Mucosa of descending colon (tissue), 3 donors: ENCODE measurements at regions not wholly inside any gene's neighbourhood (a gene's known extent, or its start where the extent isn't known, plus 50 kb on each side); places are given as distances from the start of the nearest gene placed in this dataset.

ENCODE experiments used
- ATAC-seq: fragments of 200-7000 bp; cut with Tn5 transposase; one replicate; pipeline ENCODE4 v1.9.1; 2020; ENCODE audit warnings: mild to moderate bottlenecking, moderate library complexity
- DNase-seq, 3 donors: peaks; one replicate each; pipeline ENCODE4 v3.0.0-alpha.2; 2020
- H3K36me3 ChIP-seq: fragments of 200-600 bp; one replicate; pipeline ENCODE4 v1.8.0; 2021; ENCODE audit warnings: low read depth, mild to moderate bottlenecking
- H3K4me1 ChIP-seq: fragments of 200-600 bp; one replicate; pipeline ENCODE4 v1.8.0; 2021; ENCODE audit warnings: low read depth, mild to moderate bottlenecking
- H3K4me3 ChIP-seq: fragments of 200-600 bp; one replicate; pipeline ENCODE4 v1.8.0; 2021; ENCODE audit warnings: mild to moderate bottlenecking
- H3K9me3 ChIP-seq: fragments of 200-600 bp; one replicate; pipeline ENCODE4 v1.8.0; 2021; ENCODE audit warnings: mild to moderate bottlenecking
- CTCF ChIP-seq: fragments of 200-600 bp; IDR thresholded peaks from one replicate; pipeline ENCODE4 v1.8.0; 2022; ENCODE audit warnings: antibody characterized with exemption, mild to moderate bottlenecking
- intact Hi-C, 2 donors: fragments of 100-400 bp; cut with DNase I in 1 of 2; cut with micrococcal nuclease in 1 of 2; formaldehyde crosslinking; loops; one replicate each; pipeline versions ENCODE4 v1.11.0 to v1.11.1; 2022; cut with DNase I, micrococcal nuclease
- donor health status: DM: no; HTN: no; CAD: no; lungs with moderate emphysema.
- donor health status: DM: no; HTN: no; CAD: no.
- donor health status: DM: no; HTN: yes; CAD: no.

- Histone ChIP-seq H3K4me1 (no peaks in the 10 kb centered on the region), H3K36me3 (no peaks in the 10 kb centered on the region), H3K4me3 (no peak overlapping the region), H3K9me3 (no peaks in the 10 kb centered on the region)
- intact Hi-C loops: no loop called here
- TF ChIP-seq CTCF: no peak
- ATAC-seq (no peak), DNase-seq (no peak)
Measured at GRCh38 chr13:109395014-109395413, 391.4 kb downstream of the IRS2 start.

GRCh38 chr13:109394311-109394988 lies 391.9 kb downstream of the IRS2 start:
- no peak for DNase-seq
- H3K4me3 ChIP-seq: no peak overlapping the region
- no peaks in the 10 kb centered on the region for H3K9me3 ChIP-seq
- H3K36me3 ChIP-seq: no peaks in the 10 kb centered on the region
- intact Hi-C loops: no loop called here
- no peaks in the 10 kb centered on the region for H3K4me1 ChIP-seq
- no peak for ATAC-seq
- no peak for TF ChIP-seq CTCF

GRCh38 chr13:109393045-109393444 lies 393.3 kb downstream of the IRS2 start:
- H3K4me3 ChIP-seq: no peak overlapping the region
- no peak for TF ChIP-seq CTCF
- H3K36me3 ChIP-seq: no peaks in the 10 kb centered on the region
- H3K4me1 ChIP-seq: no peaks in the 10 kb centered on the region
- ATAC-seq: no peak
- DNase-seq: no peak
- intact Hi-C loops: no loop called here
- H3K9me3 ChIP-seq: no peaks in the 10 kb centered on the region

GRCh38 chr13:109390391-109390790 lies 396.0 kb downstream of the IRS2 start:
- Histone ChIP-seq H3K4me1 (no peaks in the 10 kb centered on the region), H3K4me3 (no peak overlapping the region), H3K36me3 (no peaks in the 10 kb centered on the region), H3K9me3 (no peaks in the 10 kb centered on the region)
- ATAC-seq: no peak
- no peak for DNase-seq
- no peak for TF ChIP-seq CTCF
- intact Hi-C loops: no loop called here

- no peak for TF ChIP-seq CTCF
Measured at GRCh38 chr13:109389892-109390345, 396.5 kb downstream of the IRS2 start.

GRCh38 chr13:109389456-109389855 lies 396.9 kb downstream of the IRS2 start:
- intact Hi-C loops: no loop called here
- H3K4me1 ChIP-seq: no peaks in the 10 kb centered on the region
- H3K36me3 ChIP-seq: no peaks in the 10 kb centered on the region
- no peak overlapping the region for H3K4me3 ChIP-seq
- DNase-seq (no peak), ATAC-seq (no peak)
- no peak for TF ChIP-seq CTCF
- H3K9me3 ChIP-seq: no peaks in the 10 kb centered on the region

More at GRCh38 chr13:109389892-109390345, 396.5 kb downstream of the IRS2 start:
- Histone ChIP-seq H3K4me1 (no peaks in the 10 kb centered on the region), H3K36me3 (no peaks in the 10 kb centered on the region), H3K9me3 (no peaks in the 10 kb centered on the region), H3K4me3 (no peak overlapping the region)
- DNase-seq (no peak), ATAC-seq (no peak)
- intact Hi-C loops: no loop called here
